HG02852 (cell line): ENCODE measurements at regions not wholly inside any gene's neighbourhood (a gene's known extent, or its start where the extent isn't known, plus 50 kb on each side); places are given as distances from the start of the nearest gene placed in this dataset.
"Not testable (repeated sequence)": the region's sequence is repeated elsewhere in the genome, so short reads cannot be mapped to it uniquely, and the experiment has no call there.

Experiments used
- ATAC-seq: cut with Tn5 transposase; IDR thresholded peaks from one replicate; pipeline ENCODE4 v1.9.1; 2021; ENCODE audit warnings: mild to moderate bottlenecking, moderate library complexity; ENCODE audit not compliant: unreplicated experiment

GRCh38 chr6:137545073-137545472, 50.9 kb upstream of the OLIG3 start:
- ATAC-seq, result no peak

- ATAC-seq, result no peak
Measured at GRCh38 chr6:137547186-137547585, 53.0 kb upstream of the OLIG3 start.

DNA sequence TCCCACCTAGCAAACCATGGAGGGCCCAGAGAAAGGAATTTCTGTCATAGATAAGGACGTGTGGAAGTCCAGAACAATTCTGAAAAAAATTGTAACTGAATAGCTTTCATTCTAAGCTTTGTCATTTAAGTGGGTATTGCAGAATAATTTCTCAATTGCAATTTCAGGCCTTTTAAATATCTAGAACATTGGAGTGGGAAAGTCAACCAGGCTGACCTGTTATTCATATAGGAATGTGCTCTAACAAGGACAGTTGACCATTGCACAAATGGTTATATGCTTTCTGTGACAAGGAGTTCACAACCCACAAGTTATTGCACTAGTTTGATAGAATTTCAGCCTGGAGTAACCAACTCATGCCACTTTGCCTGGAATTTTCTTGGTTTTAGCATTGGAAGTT, 53.4 kb upstream of the OLIG3 start:
- no peak for ATAC-seq

DNA sequence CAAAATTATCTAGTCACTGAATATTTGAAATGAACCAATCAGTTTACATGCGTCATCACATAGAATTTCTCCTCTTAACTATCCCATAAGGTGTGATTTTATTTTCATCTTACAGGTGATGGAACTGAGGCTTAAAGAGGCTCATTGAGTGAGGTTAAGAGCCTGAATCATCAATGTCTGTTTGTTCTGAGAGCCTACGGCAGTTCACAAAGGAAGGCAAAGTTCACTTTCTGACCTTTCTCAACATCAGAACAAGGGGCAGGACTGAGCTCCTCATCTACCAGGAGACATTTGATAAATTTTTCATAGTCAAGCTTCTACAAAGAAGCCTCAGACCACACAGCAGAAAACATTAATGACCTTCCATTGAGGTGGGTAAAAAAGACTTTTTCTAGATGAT, 54.9 kb upstream of the OLIG3 start:
- ATAC-seq, result no peak

DNA sequence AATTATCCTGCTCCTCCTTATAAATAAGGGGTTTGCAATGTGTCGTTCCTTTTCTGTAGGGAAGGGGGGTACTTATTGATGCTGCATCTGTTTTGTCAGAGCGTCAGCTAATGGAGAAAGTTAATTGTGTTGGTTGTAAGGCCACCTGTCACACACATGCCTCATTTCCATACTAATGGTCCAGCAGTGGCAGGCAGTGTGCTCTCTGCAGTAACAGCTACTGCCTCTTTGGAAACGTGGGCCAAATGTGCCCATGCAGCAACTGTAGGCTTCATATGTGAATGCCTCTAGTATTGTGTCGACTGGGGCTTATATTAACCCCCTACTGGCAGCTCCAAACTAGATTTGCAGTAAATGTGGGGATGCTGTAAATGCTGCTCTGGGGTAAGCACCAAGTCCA, 56.3 kb upstream of the OLIG3 start:
- ATAC-seq, result no peak

DNA sequence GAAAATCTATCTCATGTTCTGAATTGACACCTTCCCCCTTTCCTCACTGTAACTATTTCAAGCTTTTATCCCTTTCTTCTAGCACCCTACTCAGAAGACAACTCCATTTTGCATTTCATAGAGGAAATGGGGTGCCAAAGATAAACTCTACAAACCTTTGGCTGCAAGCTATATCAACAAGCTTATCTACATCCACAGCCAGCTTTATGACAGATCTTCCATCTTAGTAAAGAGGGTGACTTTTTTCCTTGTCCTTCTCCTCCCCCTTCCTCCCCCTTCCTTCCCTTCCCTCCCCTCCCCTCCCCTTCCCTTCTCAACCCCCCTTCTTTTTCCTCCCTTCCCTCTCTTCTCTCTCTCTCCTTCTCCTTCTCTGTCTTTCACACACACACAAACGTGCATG, 58.0 kb upstream of the OLIG3 start:
- no peak for ATAC-seq

DNA sequence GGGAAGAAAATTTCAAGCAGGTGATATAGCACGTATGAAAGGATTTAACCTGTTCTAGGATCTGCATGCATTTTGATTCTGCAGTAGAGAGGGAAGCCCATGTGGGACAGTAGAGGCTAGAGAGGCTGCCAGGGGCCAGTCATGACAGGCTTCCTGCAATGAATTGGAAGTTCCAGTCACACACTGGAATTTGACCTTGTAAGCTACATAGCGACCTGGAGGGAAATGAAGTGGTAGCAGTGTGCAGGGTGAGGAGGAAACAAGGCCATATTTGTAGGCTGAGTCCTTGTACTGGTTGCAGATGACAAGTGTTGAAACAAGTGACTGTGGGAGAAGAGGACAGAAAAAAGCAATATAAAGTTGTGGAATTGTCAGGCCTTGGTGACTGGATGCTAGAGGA, 58.6 kb upstream of the OLIG3 start:
- no peak for ATAC-seq

DNA sequence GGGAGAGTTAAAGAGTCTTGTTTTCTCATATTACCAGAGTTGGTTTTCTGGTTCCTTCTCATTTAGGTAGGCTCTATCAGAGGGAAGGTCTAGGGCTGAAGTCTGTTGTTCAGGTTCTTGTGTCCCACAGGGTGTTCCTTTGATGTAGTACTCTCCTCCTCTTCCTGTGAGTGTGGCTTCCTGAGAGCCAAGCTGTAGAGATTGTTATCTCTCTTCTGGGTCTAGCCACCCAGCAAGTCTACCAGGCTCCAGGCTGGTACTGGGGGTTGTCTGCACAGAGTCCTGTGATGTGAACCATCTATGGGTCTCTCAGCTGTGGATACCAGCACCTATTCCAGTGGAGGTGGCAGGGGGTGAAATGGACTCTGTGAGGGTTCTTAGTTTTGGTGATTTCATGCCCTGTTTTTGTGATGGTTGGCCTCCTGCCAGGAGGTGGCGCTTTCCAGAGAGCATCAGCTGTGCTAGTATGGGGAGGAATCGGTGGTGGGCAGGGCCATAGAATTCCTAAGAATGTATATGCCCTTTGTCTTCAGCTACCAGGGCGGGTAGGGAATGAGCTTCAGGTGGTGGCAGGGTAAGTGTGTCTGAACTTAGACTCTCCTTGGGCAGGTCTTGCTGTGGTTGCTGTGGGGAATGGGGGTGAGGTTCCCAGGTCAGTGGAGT, 65.5 kb upstream of the OLIG3 start:
- ATAC-seq, result not testable (repeated sequence)

GRCh38 chr6:137560184-137560563, 66.0 kb upstream of the OLIG3 start:
- no peak for ATAC-seq

DNA sequence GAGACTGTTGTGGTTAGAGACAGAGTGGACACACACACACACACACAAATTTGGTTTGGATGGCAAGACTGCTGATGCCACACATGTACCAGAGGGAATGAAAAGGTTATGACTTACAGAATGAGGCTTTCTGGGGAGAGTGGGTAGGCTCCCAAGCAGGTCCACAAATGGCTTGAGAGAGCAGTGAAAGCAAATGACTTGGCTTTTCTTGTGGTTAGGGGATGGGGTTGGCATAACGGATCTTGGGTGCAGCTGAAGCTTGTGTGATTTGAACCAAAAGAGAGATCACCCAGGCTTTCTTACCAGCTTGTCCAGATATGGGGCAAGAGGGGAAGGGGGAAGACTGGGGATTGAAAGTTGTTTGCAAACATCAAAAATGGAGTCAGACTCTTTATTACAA, 73.9 kb upstream of the OLIG3 start:
- ATAC-seq, result no peak

GRCh38 chr6:137570393-137570792, 76.2 kb upstream of the OLIG3 start:
- no peak for ATAC-seq

DNA sequence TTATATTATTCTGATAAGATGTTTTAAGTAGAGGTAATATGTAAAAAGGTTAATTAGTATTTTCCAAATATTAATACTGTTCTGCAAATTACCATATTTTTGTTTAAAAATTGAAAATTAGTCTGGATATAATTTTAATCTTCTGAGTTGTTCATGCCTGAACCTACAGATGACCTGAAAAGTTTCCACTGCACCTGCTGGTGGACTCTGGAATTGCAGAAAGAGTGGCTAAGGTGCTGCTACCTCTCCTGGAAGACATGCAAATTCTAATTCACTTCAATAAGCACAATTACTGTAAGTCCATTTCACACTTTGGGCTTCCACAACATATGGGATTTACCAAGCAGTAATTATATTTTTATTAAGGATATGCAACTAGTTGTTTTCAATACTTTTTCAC, 77.7 kb upstream of the OLIG3 start:
- peak; percentile 65 for ATAC-seq

- no peak for ATAC-seq
Measured at GRCh38 chr6:137573739-137574138, 79.5 kb upstream of the OLIG3 start.

DNA sequence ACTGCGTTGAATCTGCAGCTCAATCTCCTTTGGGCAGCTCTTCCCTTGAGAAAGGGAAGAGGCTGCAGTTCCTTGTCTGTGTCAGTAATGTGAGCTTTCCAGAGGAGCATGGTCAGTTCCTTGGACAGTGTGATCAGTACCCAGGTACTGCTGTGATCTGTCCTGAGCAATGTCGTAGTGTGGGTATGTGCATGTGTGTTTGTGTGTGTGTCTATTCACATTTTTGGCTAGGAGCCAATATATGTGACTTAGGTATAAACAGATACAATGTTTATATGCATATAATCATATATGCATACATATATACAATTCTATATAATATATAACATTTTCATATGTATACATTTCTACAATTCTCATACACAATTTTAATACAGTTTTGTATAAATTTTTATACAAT, 85.4 kb upstream of the OLIG3 start:
- no peak for ATAC-seq

- no peak for ATAC-seq
Measured at GRCh38 chr6:137581019-137581707, 87.0 kb upstream of the OLIG3 start.

- not testable (repeated sequence) for ATAC-seq
Measured at GRCh38 chr6:137583519-137583918, 89.3 kb upstream of the OLIG3 start.

- no peak for ATAC-seq
Measured at GRCh38 chr6:137588472-137588871, 94.3 kb upstream of the OLIG3 start.

DNA sequence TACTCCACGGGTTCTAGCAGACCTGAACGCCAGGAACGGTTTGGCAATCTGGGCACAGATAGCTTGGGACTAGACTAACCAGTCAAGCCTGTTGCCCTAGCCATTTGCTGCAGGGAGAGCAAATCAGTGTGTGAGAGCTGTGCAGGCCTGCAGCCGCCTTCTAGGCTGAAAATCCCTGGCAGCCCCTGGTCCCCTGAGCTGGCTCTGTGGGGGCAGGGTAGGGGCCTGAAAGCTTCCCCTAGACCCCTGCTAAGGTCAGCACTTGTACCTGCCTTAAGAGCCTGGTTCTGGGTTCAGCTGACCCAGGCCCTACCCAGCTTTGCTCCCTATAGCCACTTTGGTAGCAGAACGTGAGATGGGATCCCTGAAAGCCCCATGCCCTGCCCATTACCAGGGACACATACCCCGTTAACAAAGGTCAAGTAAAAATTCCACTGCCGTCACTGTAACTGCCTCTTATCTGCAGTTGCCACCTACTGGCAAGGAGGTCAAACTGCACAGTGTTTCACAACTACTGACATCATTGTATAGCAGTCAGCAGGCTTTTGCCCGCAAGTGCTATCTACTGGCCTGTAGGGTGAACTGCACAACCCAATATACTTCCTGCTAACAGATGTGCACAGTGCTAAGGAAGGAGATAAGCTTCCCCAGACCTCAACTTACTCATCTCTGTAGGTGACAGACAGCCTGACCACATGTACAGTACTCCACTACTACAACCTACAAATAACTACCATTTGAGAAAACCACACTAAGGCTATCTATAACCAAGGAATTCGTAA, 95.1 kb upstream of the OLIG3 start:
- peak; percentile 100 for ATAC-seq

DNA sequence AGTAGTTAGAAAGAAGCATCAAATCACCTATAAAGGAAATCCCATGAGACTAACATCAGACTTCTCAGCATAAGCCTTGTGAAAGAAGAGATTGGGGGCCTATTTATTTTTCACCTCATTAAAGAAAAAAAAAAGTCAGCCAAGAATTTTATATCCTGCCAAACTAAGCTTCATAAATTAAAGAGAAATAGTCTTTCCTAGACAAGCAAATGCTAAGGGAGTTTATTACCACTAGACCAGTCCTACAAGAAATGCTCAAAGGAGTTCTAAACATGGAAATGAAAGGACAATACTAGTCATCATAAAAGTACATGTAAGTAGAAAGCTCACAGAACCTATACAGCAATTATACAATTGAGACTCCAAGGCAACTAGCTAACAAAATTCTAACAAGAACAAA, 96.5 kb upstream of the OLIG3 start:
- no peak for ATAC-seq

GRCh38 chr6:137601471-137601870, 107.3 kb upstream of the OLIG3 start:
- no peak for ATAC-seq

DNA sequence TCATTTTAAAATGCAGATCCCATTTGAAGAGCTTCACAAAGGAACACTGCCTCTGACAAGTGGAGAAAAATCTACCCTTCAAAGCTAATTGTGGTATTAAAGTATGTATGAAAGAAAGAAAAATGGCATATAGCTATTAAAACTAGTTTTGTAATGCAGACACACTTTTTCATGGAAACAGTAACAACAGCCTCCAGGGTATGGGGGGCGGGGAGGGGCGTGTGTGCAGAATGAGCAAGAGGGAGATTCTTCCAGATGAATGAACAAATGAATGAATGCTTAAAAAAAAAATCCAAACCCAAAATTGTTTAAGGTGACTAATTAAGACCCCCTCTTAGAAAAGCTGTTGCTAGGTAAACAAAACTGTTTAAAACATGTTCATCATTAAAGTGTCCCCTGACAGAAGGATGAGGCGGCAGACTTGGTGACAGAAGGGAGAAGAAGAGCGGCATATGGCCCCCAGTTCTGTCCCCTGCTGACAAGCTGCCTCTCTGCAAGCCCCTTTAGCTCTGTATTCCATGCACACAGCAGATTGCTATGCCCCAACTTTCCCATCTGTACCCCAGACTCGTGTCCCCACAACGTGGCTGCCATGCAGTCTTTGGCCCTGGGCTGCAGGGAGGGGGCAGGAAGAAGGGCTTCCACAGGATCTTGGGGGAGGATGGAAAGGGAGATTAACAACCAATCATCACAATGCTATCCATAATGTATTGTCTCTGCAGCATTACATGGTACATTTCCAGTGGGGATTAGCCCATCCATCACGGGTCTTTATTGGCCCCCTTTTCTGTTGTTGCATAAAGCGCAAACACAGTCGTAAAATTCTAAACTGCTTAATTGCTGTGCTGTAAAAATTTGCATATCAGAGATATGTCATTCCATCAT, 108.4 kb upstream of the OLIG3 start:
- ATAC-seq, result no peak
